Transverse colon (tissue), 4 donors: ENCODE measurements at regions not wholly inside any gene's neighbourhood (a gene's known extent, or its start where the extent isn't known, plus 50 kb on each side); places are given as distances from the start of the nearest gene placed in this dataset.

Experiments used
- DNase-seq: peaks from one replicate; pipeline ENCODE4 v3.0.0-alpha.2; 2019
- H3K27ac ChIP-seq, 4 donors: fragments of 200-600 bp; sonication (generic); 2 replicates each; pipeline ENCODE4 v1.5.1; 2016 to 2018; ENCODE audit warnings: inconsistent platforms in 4 of 4
- H3K27me3 ChIP-seq: fragments of 200-600 bp; sonication (generic); 2 replicates; pipeline ENCODE4 v1.5.1; 2017; ENCODE audit warnings: inconsistent platforms
- H3K36me3 ChIP-seq, 4 donors: fragments of 200-600 bp; sonication (generic); 2 replicates each; pipeline ENCODE4 v1.5.1; 2017 to 2019; ENCODE audit warnings: inconsistent platforms in 4 of 4
- H3K4me1 ChIP-seq, 4 donors: fragments of 200-600 bp; sonication (generic); 2 replicates each; pipeline ENCODE4 v1.5.1; 2017 to 2020; ENCODE audit warnings: inconsistent platforms in 4 of 4
- H3K4me3 ChIP-seq, 4 donors: fragments of 200-600 bp; sonication (generic); 1 replicate in 1 of 4; 2 replicates in 3 of 4; pipeline versions ENCODE4 v1.5.1 to v1.6.1; 2017 to 2019; ENCODE audit warnings: inconsistent platforms in 4 of 4
- H3K9me3 ChIP-seq, 2 donors: fragments of 200-600 bp; sonication (generic); 2 replicates each; pipeline ENCODE4 v1.5.1; 2017 to 2019; ENCODE audit warnings: inconsistent platforms in 2 of 2
- EP300 ChIP-seq: sonication (generic); formaldehyde crosslinking; IDR thresholded peaks from one replicate; pipeline ENCODE4 v1.6.1; 2017; ENCODE audit warnings: antibody characterized with exemption, low read depth
- POLR2A ChIP-seq: fragments of 450-650 bp; IDR thresholded peaks from one replicate; pipeline ENCODE4 v1.6.1; 2016; ENCODE audit warnings: antibody characterized with exemption, mild to moderate bottlenecking, moderate library complexity
- POLR2AphosphoS5 ChIP-seq, 3 donors: sonication (generic); formaldehyde crosslinking; IDR thresholded peaks; one replicate each; pipeline ENCODE4 v1.6.1; 2016; ENCODE audit warnings: antibody characterized with exemption in 3 of 3
- WGBS, 2 donors: methylation state at CpG; one replicate each; pipeline ENCODE4 v1.1.5; 2018; ENCODE audit warnings: low coverage in 1 of 2; 5-methylcytosine and 5-hydroxymethylcytosine counted together
- in situ Hi-C, 4 donors: fragments of 200-750 bp; cut with MboI; loops; one replicate each; pipeline versions ENCODE4 v1.15.0 to v1.15.1; 2017; ENCODE audit warnings: low sequenced_read_pairs in 3 of 4, low pct_ligation_motif_present in 1 of 4, low pct_unique_long_range_greater_than_20kb in 1 of 4
- intact Hi-C: fragments of 100-400 bp; cut with DNase I; formaldehyde crosslinking; loops from one replicate; pipeline ENCODE4 v1.15.1; 2023; ENCODE audit warnings: low total_unique reads
- TF ChIP-seq, protein P1 (sequence below), 5 experiments: fragments of 200-600 bp in 3 of 5; fragments of 450-650 bp in 2 of 5; sonication (generic) in 3 of 5; IDR thresholded peaks; 1 replicate in 2 of 5; 2 replicates in 3 of 5; pipeline ENCODE4 v1.5.1; 2016 to 2017; ENCODE audit warnings: antibody characterized with exemption in 5 of 5, inconsistent platforms in 3 of 5, mild to moderate bottlenecking in 2 of 5, moderate library complexity in 1 of 5

DNA sequence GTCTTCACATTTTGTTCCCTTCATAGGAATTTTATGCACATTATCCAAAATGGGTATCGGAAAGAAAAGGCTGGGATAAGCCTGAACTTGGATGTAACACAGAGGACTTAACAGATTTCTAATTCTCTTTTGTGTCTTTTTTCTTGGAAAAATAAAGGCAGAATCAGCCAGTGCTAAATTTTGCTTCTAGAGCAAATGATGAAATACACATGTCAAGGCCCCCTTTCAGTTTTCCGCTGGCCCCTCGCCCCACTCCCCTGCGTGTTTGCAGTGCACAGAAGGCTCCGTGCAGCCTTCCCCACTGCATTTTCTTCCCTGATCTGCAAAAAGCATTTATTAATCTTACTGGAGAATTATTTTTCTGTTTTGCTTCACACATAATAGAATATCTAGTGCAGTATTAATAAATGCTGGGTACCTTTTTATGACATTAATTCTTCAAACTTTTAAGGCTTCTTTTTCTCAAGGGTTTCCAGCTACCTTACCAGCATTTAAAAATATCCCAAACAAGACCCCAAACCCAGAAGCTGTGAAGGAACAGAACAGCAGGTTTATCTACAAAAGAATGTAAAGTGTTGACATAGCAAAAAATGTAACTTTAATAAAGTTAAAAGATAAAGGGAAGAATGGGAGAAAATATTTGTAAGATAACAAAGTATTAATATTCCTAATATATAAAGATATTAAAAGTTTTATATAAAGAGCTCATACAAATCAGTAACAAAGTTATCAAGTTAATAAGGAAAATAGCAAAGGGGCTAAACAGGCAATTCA is 81.3 kb upstream of the SPTBN1 start:
- no peaks in the 10 kb centered on the region for H3K36me3 ChIP-seq
- H3K27ac ChIP-seq: no peak overlapping the region
- no peak overlapping the region for H3K4me3 ChIP-seq
- no peaks in the 10 kb centered on the region for H3K27me3 ChIP-seq
- 71 to 88% methylated on average over 5 of the region's 5 CpGs for WGBS, 2 donors
- TF ChIP-seq POLR2AphosphoS5 (IDR thresholded peaks at IDR 0.05): no peak
- no peak for TF ChIP-seq EP300
- TF ChIP-seq, protein P1, sequence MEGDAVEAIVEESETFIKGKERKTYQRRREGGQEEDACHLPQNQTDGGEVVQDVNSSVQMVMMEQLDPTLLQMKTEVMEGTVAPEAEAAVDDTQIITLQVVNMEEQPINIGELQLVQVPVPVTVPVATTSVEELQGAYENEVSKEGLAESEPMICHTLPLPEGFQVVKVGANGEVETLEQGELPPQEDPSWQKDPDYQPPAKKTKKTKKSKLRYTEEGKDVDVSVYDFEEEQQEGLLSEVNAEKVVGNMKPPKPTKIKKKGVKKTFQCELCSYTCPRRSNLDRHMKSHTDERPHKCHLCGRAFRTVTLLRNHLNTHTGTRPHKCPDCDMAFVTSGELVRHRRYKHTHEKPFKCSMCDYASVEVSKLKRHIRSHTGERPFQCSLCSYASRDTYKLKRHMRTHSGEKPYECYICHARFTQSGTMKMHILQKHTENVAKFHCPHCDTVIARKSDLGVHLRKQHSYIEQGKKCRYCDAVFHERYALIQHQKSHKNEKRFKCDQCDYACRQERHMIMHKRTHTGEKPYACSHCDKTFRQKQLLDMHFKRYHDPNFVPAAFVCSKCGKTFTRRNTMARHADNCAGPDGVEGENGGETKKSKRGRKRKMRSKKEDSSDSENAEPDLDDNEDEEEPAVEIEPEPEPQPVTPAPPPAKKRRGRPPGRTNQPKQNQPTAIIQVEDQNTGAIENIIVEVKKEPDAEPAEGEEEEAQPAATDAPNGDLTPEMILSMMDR (IDR thresholded peaks at IDR 0.05): no peak
- TF ChIP-seq POLR2A: no peak
- DNase-seq: no peak
- H3K9me3 ChIP-seq: no peaks in the 10 kb centered on the region
- in situ Hi-C loops: no loop called here
- intact Hi-C loops: no loop called here
- peaks cover 0 to 8% (median 0%) of the 10 kb centered on the region in 4 donors for H3K4me1 ChIP-seq

DNA sequence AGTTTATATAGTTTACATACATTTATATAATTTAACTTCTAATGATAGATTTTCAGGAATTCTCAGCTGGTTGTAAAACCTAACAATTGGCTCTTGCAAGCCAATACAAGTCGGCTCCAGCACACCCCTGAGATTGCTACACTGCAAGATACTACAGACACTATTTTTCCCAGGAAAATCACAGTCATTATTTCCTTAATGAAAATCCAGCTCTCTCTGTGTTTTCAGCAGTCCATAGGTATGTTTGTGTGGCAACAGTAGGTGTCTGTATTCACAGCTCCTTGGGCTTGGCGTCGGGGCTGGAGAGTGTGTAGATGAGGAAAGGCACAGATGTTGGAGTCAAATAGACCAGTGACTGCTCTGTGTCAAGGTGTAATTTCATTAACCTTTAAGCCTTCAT is 78.7 kb upstream of the SPTBN1 start:
- Histone ChIP-seq H3K27ac (no peak overlapping the region), H3K27me3 (no peaks in the 10 kb centered on the region), H3K9me3 (no peaks in the 10 kb centered on the region), H3K36me3 (no peaks in the 10 kb centered on the region), H3K4me1 (no peaks in the 10 kb centered on the region), H3K4me3 (no peak overlapping the region)
- DNase-seq: no peak
- TF ChIP-seq POLR2A (no peak), POLR2AphosphoS5 (IDR thresholded peaks at IDR 0.05) (no peak), EP300 (no peak)
- TF ChIP-seq, protein P1 (IDR thresholded peaks at IDR 0.05): no peak
- in situ Hi-C loops: no loop called here
- intact Hi-C loops: no loop called here
- WGBS, 2 donors: 93% methylated on average over 3 of the region's 3 CpGs

GRCh38 chr2:54377901-54378493 is 78.1 kb upstream of the SPTBN1 start:
- Histone ChIP-seq H3K4me3 (no peak overlapping the region), H3K27ac (no peak overlapping the region), H3K9me3 (no peaks in the 10 kb centered on the region), H3K27me3 (no peaks in the 10 kb centered on the region), H3K36me3 (no peaks in the 10 kb centered on the region), H3K4me1 (no peaks in the 10 kb centered on the region)
- in situ Hi-C loops: no loop called here
- TF ChIP-seq POLR2AphosphoS5 (IDR thresholded peaks at IDR 0.05): no peak
- 58 to 78% methylated on average over 5 to 10 of the region's 10 CpGs for WGBS, 2 donors
- DNase-seq: no peak
- intact Hi-C loops: no loop called here

- Histone ChIP-seq H3K36me3 (no peaks in the 10 kb centered on the region), H3K27ac (no peak overlapping the region), H3K9me3 (no peaks in the 10 kb centered on the region), H3K27me3 (no peaks in the 10 kb centered on the region), H3K4me1 (no peaks in the 10 kb centered on the region), H3K4me3 (no peak overlapping the region)
- DNase-seq: no peak
- TF ChIP-seq POLR2A: no peak
- no peak for TF ChIP-seq POLR2AphosphoS5 (IDR thresholded peaks at IDR 0.05)
- TF ChIP-seq, protein P1 (IDR thresholded peaks at IDR 0.05): no peak
- TF ChIP-seq EP300: no peak
- in situ Hi-C loops: no loop called here
- WGBS, 2 donors: 89 to 95% methylated on average over 8 of the region's 8 CpGs
- intact Hi-C loops: no loop called here
These were observed 75.5 kb upstream of the SPTBN1 start for GRCh38 chr2:54380670-54381069.
